Astrocyte of the cerebellum (primary cell): ENCODE measurements at regions not wholly inside any gene's neighbourhood (a gene's known extent, or its start where the extent isn't known, plus 50 kb on each side); places are given as distances from the start of the nearest gene placed in this dataset.

Source experiments
- DNase-seq: peaks from one replicate; pipeline ENCODE4 v3.0.0-alpha.2; 2011; ENCODE audit warnings: low read depth
- H3K4me3 ChIP-seq: 2 replicates; pipeline ENCODE4 v1.5.1; 2011; ENCODE audit warnings: mild to moderate bottlenecking, low read depth, low read length, moderate library complexity
- CTCF ChIP-seq: IDR thresholded peaks from 2 replicates; pipeline ENCODE4 v1.5.1; 2012; ENCODE audit warnings: low read length, low read depth, moderate library complexity, mild to moderate bottlenecking; ENCODE audit errors: missing control alignments
- in situ Hi-C: cut with HindIII; loops from 2 replicates; pipeline ENCODE4 v1.10.0; 2017; ENCODE audit warnings: low sequenced_read_pairs

GRCh38 chr18:38619129-38619528 lies 1053.5 kb upstream of the CELF4 start:
- no peak for TF ChIP-seq CTCF
- no peak for DNase-seq
- H3K4me3 ChIP-seq, result no peak overlapping the region
- in situ Hi-C loops, result no loop called here

GRCh38 chr18:38616306-38616705 lies 1050.7 kb upstream of the CELF4 start:
- in situ Hi-C loops, result no loop called here
- TF ChIP-seq CTCF, result no peak
- DNase-seq, result no peak
- H3K4me3 ChIP-seq, result no peak overlapping the region

GRCh38 chr18:38612904-38613303 lies 1047.3 kb upstream of the CELF4 start:
- TF ChIP-seq CTCF, result no peak
- no peak overlapping the region for H3K4me3 ChIP-seq
- DNase-seq, result no peak
- in situ Hi-C loops, result no loop called here

GRCh38 chr18:38611036-38611964 lies 1045.7 kb upstream of the CELF4 start:
- DNase-seq, result no peak
- H3K4me3 ChIP-seq, result no peak overlapping the region
- no peak for TF ChIP-seq CTCF
- in situ Hi-C loops, result no loop called here

- no peak overlapping the region for H3K4me3 ChIP-seq
- in situ Hi-C loops, result no loop called here
- DNase-seq, result no peak
- no peak for TF ChIP-seq CTCF
These were observed 1041.2 kb upstream of the CELF4 start for GRCh38 chr18:38606841-38607240.

GRCh38 chr18:38602341-38602740 lies 1036.7 kb upstream of the CELF4 start:
- DNase-seq, result no peak
- in situ Hi-C loops, result no loop called here
- no peak for TF ChIP-seq CTCF
- H3K4me3 ChIP-seq, result no peak overlapping the region
